BE2C (cell line): ENCODE measurements at regions not wholly inside any gene's neighbourhood (a gene's known extent, or its start where the extent isn't known, plus 50 kb on each side); places are given as distances from the start of the nearest gene placed in this dataset.
"Not testable (repeated sequence)": the region's sequence is repeated elsewhere in the genome, so short reads cannot be mapped to it uniquely, and the experiment has no call there.

ENCODE experiments used
- DNase-seq: peaks from one replicate; pipeline ENCODE4 v3.0.0-alpha.2; 2020
- H3K27me3 ChIP-seq: fragments of 250-450 bp; sonication (Bioruptor Pico); 2 replicates; pipeline ENCODE4 v1.5.1; 2020; ENCODE audit warnings: mild to moderate bottlenecking
- H3K36me3 ChIP-seq: fragments of 250-450 bp; sonication (Bioruptor Pico); 2 replicates; pipeline ENCODE4 v1.5.1; 2020; ENCODE audit warnings: mild to moderate bottlenecking
- H3K4me1 ChIP-seq: fragments of 250-450 bp; sonication (Bioruptor Pico); 2 replicates; pipeline ENCODE4 v1.5.1; 2020
- H3K4me3 ChIP-seq: 2 replicates; pipeline ENCODE4 v1.5.1; 2011; ENCODE audit warnings: low read depth, low read length
- H3K9me3 ChIP-seq: fragments of 250-450 bp; sonication (Bioruptor Pico); 2 replicates; pipeline ENCODE4 v1.5.1; 2020
- CTCF ChIP-seq: IDR thresholded peaks from 2 replicates; pipeline ENCODE4 v1.5.1; 2012; ENCODE audit warnings: mild to moderate bottlenecking, low read depth, low read length

- Histone ChIP-seq H3K4me3 (no peak overlapping the region), H3K27me3 (no peaks in the 10 kb centered on the region), H3K9me3 (peaks cover 3% of the 10 kb centered on the region; the same call in 1 of the 2 replicates), H3K4me1 (peaks cover 31% of the 10 kb centered on the region), H3K36me3 (no peaks in the 10 kb centered on the region)
- peak; percentile 58 for DNase-seq
- peak; percentile 97 for TF ChIP-seq CTCF
These were observed 112.5 kb upstream of the LARP1 start for GRCh38 chr5:154642499-154643245.

- DNase-seq: peak; percentile 55
- not testable (repeated sequence) for H3K36me3 ChIP-seq, H3K4me3 ChIP-seq, H3K9me3 ChIP-seq, H3K27me3 ChIP-seq
- peak; percentile 63 for TF ChIP-seq CTCF
- H3K4me1 ChIP-seq: peaks cover 31% of the 10 kb centered on the region
These were observed 114.9 kb upstream of the LARP1 start for GRCh38 chr5:154640213-154640831.

GRCh38 chr5:154636786-154637185 lies 118.4 kb upstream of the LARP1 start:
- not testable (repeated sequence) for H3K27me3 ChIP-seq, H3K4me3 ChIP-seq, DNase-seq, H3K9me3 ChIP-seq, H3K36me3 ChIP-seq
- peaks cover 22% of the 10 kb centered on the region for H3K4me1 ChIP-seq

GRCh38 chr5:154636271-154636670 lies 118.9 kb upstream of the LARP1 start:
- peaks cover 17% of the 10 kb centered on the region for H3K4me1 ChIP-seq
- not testable (repeated sequence) for H3K27me3 ChIP-seq, H3K36me3 ChIP-seq, H3K4me3 ChIP-seq, H3K9me3 ChIP-seq, DNase-seq

GRCh38 chr5:154633744-154634143 lies 121.4 kb upstream of the LARP1 start:
- H3K27me3 ChIP-seq, H3K4me1 ChIP-seq, H3K36me3 ChIP-seq, H3K9me3 ChIP-seq, H3K4me3 ChIP-seq, DNase-seq: not testable (repeated sequence)

GRCh38 chr5:154631141-154631540 lies 124.0 kb upstream of the LARP1 start:
- TF ChIP-seq CTCF: no peak
- no peak for DNase-seq
- Histone ChIP-seq H3K4me3 (no peak overlapping the region), H3K4me1 (no peaks in the 10 kb centered on the region), H3K9me3 (peaks cover 2% of the 10 kb centered on the region; the same call in 1 of the 2 replicates), H3K27me3 (no peaks in the 10 kb centered on the region), H3K36me3 (no peaks in the 10 kb centered on the region; the same call in 1 of the 2 replicates)

GRCh38 chr5:154630410-154630809 lies 124.8 kb upstream of the LARP1 start:
- no peaks in the 10 kb centered on the region for H3K27me3 ChIP-seq
- no peak for DNase-seq
- no peak for TF ChIP-seq CTCF
- no peaks in the 10 kb centered on the region for H3K4me1 ChIP-seq
- H3K36me3 ChIP-seq: no peaks in the 10 kb centered on the region; the same call in 1 of the 2 replicates
- peaks cover 2% of the 10 kb centered on the region; the same call in 1 of the 2 replicates for H3K9me3 ChIP-seq
- H3K4me3 ChIP-seq: no peak overlapping the region
